ENCODE measurements at regions not wholly inside any gene's neighbourhood (a gene's known extent, or its start where the extent isn't known, plus 50 kb on each side); places are given as distances from the start of the nearest gene placed in this dataset.

DNA sequence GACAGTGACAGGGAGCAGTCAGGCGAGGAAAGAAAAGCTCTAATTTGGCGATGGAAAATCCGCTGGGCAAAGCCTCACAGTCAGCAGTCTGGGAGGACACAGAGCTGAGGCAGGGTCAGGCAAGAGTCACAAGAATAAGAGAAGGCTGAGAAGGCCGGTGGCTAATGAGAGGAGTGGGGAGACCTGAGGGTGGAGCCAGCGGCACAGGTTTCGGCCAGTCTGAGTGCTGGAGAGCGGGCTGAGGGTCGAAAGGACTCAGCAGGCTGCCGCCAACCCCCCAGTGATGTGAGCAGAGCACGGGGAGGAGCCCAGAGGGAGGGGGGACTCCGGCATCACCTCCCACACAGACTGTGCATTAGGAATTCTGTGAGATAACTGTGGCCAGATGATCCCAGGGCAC, 500.6 kb upstream of the MYT1L start (continued):
- no peak for TF ChIP-seq PHF21A (IDR thresholded peaks at IDR 0.05; ENCODE audit: borderline replicate concordance, low read depth)

DNA sequence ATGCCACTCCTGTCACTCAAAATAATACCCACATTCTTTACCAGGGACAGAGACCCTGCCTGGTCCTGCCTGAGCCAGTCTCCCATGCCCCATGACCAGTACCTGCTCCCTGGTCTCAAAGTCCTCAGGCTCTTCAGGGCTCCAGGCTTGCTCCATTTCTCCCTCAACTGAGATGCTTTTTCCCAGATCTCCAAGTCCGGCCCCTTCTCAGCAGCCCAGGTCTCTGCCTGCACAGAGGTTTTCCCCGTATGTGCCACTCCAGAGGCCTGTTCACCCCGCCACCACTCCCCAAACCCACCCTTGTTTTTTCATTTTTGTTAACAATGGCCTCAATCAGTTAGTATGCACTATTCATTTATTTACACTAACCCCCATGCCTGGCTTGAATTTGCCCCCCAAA, 499.5 kb upstream of the MYT1L start:
- no peak for FAIRE-seq

More for the DNA sequence above, 499.5 kb upstream of the MYT1L start:
- H3K79me2 ChIP-seq (ENCODE audit: control insufficient read depth, insufficient read depth, low read length), result no peaks in the 10 kb centered on the region
- TF ChIP-seq GATA2 (CRISPR knock-in tag; IDR thresholded peaks at IDR 0.05) (no peak), ZNF436 (CRISPR knock-in tag; IDR thresholded peaks at IDR 0.05) (no peak), WHSC1 (IDR thresholded peaks at IDR 0.05; ENCODE audit: low read length) (no peak), ASH1L (IDR thresholded peaks at IDR 0.05; ENCODE audit: borderline replicate concordance, low read depth, partially characterized antibody) (no peak), HNRNPL (IDR thresholded peaks at IDR 0.05; ENCODE audit: low read depth, low read length) (no peak), POLR2AphosphoS2 (IDR thresholded peaks at IDR 0.05; ENCODE audit: low read length) (no peak), ZKSCAN8 (CRISPR knock-in tag; IDR thresholded peaks at IDR 0.05) (no peak), NFIC (IDR thresholded peaks at IDR 0.05) (no peak), POLR2G (IDR thresholded peaks at IDR 0.05; ENCODE audit: low read depth, low read length) (no peak), TCF7L2 (IDR thresholded peaks at IDR 0.05; ENCODE audit: low read depth, low read length) (no peak), ARNT (IDR thresholded peaks at IDR 0.05) (no peak), FOXJ2 (tag; IDR thresholded peaks at IDR 0.05) (no peak), KLF6 (CRISPR knock-in tag; IDR thresholded peaks at IDR 0.05; ENCODE audit: borderline replicate concordance) (no peak), SMARCE1 (IDR thresholded peaks at IDR 0.05) (no peak)
- TF ChIP-seq, protein P1, sequence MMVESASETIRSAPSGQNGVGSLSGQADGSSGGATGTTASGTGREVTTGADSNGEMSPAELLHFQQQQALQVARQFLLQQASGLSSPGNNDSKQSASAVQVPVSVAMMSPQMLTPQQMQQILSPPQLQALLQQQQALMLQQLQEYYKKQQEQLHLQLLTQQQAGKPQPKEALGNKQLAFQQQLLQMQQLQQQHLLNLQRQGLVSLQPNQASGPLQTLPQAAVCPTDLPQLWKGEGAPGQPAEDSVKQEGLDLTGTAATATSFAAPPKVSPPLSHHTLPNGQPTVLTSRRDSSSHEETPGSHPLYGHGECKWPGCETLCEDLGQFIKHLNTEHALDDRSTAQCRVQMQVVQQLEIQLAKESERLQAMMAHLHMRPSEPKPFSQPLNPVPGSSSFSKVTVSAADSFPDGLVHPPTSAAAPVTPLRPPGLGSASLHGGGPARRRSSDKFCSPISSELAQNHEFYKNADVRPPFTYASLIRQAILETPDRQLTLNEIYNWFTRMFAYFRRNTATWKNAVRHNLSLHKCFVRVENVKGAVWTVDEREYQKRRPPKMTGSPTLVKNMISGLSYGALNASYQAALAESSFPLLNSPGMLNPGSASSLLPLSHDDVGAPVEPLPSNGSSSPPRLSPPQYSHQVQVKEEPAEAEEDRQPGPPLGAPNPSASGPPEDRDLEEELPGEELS (CRISPR knock-in tag; IDR thresholded peaks at IDR 0.05; ENCODE audit: borderline replicate concordance), result no peak
- no peak overlapping the region for H3K4me2 ChIP-seq (ENCODE audit: insufficient read depth, low read length)
- ATAC-seq (no peak), DNase-seq (ENCODE audit: extremely low read depth in 1 of 4, low spot score in 3 of 4) (no peak)
- H3K27me3 ChIP-seq (ENCODE audit: control insufficient read depth in 2 of 2, insufficient read depth in 2 of 2, low read length in 2 of 2), result peaks cover 0 to 38% of the 10 kb centered on the region in 2 experiments; a peak in 2 of 5 replicates
- BruUV-seq (replicated peaks), result no TSS peak
- intact Hi-C loops (cut with micrococcal nuclease), result no loop called here
- ChIA-PET CTCF (ENCODE audit: low intra/inter-chr PET ratio) (no interaction called here), POLR2A (no interaction called here)
- in situ Hi-C loops (cut with MboI), result no loop called here
- no peak overlapping the region for H3K27ac ChIP-seq (ENCODE audit: extremely low read depth, low read depth, low read length)
- no peaks in the 10 kb centered on the region for H3K9me3 ChIP-seq (replicated peaks; ENCODE audit: control insufficient read depth, insufficient read depth, low read depth, low read length)
- H4K20me1 ChIP-seq (replicated peaks; ENCODE audit: control insufficient read depth, insufficient read depth, low read length), result no peaks in the 10 kb centered on the region; the same call in 1 of the 2 replicates
- H3K9me1 ChIP-seq (ENCODE audit: control insufficient read depth, insufficient read depth, low read length), result no peaks in the 10 kb centered on the region
- no peak overlapping the region for H3K9ac ChIP-seq (ENCODE audit: insufficient read depth in 1 of 2, low read depth in 2 of 2, low read length in 2 of 2)
- no peaks in the 10 kb centered on the region; a peak in 1 of 5 replicates for H3K4me1 ChIP-seq (replicated peaks in 1 of 2; ENCODE audit: control insufficient read depth in 2 of 2, insufficient read depth in 2 of 2, low read length in 2 of 2)
- no peaks in the 10 kb centered on the region for H3K36me3 ChIP-seq (ENCODE audit: control insufficient read depth, insufficient read depth, low read length)
- H2AFZ ChIP-seq (ENCODE audit: low read depth, low read length), result no peak overlapping the region
- H3K4me3 ChIP-seq, result no peak overlapping the region
- 0% methylated on average over 3 of the region's 3 CpGs for WGBS (ENCODE audit: insufficient coverage, low coverage, missing lambda C conversion rate)

Measured in K562 (cell line).